Limb (tissue), 2 donors: ENCODE measurements at regions not wholly inside any gene's neighbourhood (a gene's known extent, or its start where the extent isn't known, plus 50 kb on each side); places are given as distances from the start of the nearest gene placed in this dataset.
A peak's percentile ranks its signal among the peaks of the same experiment; 100 is the strongest.

Experiments
- DNase-seq, 2 donors: peaks; one replicate each; pipeline ENCODE4 v3.0.0-alpha.2; 2016; ENCODE audit errors: extremely low spot score in 2 of 2

DNA sequence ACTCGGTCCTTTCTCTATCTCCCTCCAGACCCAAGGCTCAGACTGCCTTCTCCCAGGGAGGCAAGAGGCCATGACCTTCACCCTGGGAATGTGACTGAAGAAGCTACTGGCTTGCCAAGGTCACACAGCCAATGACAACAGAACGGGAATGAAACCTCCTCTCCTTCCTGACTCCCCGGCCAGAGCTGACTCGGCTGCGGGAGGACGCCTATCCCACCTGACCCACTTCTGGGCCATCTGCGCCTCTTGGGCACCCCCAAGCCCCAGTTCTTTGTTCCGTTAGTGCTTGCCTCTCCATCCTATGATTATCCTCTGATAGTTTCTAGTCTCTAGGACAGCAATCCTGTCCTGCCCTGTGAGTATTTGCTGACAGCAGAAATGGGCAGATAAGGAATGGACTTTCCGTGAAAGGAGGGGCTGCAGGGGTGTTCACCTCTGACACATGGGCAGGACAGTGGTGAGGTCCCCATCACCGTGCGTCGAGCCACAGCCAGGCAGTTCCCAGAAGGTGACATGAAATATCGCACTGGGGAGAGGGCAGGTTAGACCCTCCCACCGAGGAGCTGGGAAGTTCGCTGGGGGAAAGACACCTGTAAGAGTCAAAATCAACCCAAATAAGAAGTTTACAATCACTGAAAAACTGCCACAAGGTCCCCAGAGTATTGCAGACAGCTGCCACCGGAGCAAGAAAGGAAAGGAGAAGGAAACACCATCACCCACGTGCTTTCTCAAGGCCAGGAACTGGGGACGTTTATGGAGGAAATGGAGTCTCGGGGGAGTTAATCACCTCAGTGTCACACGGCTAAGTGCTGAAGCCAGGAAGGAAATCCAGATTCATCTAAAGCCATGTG lies 63.0 kb downstream of the INSIG1 start:
- DNase-seq = no peak

DNA sequence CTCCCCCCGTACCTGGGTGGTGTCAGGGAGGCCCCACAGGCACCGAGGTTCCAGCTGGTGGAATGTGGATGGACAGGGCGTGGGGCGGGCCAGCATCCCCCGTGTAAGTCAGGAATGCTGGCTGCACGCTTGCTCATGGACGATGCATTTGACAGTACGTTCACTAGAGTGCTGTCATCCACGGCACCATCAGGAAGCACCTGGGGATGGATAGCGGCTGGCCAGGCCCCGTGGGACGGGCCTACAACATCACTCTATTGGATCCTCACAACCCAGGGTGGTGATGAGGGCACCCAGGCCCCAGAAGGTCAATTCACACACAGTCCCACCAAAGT lies 63.6 kb downstream of the INSIG1 start:
- DNase-seq = no peak

DNA sequence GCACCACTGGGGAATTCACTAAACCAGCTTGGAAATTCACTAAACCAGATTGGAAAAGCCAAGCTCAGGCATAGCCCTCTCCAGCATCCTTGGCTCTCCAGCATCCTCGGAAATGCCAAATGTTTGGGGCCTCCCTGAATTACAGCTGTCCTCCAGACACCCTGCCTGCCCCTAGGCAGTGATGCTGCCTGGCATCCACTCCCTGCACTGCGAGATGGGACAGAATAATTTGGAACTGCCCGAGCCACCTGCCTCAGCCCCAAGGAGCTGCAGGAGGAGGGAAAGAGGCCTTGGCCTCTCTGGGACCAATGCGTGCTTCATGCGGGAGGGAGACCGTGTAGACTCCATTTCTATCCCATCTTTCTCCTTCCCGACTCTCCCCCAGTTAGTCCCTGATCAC lies 64.3 kb downstream of the INSIG1 start:
- DNase-seq = no peak

DNA sequence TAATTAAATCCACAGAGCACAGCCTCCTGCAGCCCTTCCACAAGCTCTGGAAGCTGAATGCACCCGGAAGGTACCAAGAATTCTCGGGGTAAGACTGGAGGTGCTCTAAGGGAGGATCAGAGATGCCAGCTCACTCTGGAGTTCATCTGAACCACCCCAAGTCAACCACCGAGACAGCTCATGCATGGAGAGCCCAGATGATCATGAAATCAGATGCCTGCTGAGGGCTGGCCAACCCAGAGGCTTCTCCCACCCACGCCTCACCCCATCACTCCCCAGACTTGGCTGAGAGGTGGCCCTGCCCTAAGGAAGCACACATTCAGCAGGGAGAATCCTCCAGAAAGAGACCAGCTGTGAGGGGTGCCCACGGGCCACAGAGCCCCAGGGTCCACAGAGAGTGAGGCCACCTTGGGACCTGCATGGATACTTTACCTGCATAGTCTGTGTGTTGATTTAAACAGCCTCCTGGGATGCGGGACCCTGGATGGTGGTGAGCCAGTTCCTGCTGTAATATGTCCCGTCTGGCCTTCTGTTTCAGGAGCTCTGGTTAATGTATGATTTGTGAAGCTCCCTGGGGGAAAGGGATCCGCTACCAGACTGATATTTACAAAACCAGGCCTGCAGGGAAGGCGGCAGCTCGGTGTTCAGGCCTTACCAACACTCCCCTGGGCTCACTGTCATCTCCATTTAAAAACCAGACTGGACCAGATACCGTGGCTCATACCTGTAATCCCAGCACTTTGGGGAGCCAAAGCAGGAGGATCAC lies 64.9 kb downstream of the INSIG1 start:
- no peak for DNase-seq

DNA sequence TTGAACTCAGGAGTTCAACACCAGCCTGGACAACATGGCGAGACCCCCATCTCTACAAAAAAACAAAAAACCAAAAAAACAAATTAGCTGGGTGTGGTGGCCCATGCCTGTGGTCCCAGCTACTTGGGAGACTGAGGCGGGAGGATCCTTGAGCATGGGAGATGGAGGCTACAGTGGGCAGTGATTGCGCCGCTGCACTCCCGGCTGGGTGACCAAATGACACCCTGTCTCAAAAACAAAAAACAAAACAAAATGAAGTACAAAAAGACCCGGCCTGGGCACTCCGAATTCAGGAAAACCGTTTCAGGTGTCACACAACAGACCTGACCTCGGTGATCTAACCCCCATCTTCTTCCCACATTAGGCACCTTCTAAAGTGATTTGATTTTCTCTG lies 65.5 kb downstream of the INSIG1 start:
- no peak for DNase-seq

DNA sequence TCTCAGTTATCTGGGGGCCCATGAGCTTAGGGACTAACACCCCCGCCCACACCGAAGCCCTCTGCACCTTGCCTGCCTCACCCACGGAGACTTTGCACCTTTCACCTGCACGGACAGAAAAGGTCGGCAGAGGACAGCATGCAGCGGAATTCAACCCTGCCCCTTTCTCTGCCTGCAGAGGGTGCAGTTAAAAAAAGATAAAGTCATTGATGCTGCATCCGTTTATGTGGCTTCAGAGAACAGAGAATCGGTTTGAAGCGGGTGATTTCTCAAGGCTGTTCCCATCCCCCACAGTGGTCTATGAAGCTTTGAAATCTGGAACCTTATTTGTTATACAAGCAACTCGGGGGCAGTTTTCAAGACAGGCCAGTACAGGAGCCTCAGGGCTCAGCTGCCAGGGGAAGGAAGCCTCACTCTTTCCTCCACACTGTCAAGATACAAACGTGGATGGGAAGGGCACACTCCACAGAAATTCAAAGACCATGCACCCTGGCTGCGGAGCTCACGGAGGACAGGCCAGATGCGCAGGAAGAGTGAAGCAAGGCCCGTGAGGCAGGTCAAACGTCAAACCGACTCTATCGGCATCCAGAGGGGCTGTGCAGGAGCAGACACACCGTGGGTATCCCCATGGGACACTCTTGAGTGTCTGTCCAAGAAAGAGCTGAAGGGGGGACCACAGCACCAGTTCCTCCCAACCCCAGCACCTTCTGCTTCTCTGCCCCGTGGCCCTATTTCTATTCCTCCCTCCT lies 66.3 kb downstream of the INSIG1 start:
- no peak for DNase-seq

DNA sequence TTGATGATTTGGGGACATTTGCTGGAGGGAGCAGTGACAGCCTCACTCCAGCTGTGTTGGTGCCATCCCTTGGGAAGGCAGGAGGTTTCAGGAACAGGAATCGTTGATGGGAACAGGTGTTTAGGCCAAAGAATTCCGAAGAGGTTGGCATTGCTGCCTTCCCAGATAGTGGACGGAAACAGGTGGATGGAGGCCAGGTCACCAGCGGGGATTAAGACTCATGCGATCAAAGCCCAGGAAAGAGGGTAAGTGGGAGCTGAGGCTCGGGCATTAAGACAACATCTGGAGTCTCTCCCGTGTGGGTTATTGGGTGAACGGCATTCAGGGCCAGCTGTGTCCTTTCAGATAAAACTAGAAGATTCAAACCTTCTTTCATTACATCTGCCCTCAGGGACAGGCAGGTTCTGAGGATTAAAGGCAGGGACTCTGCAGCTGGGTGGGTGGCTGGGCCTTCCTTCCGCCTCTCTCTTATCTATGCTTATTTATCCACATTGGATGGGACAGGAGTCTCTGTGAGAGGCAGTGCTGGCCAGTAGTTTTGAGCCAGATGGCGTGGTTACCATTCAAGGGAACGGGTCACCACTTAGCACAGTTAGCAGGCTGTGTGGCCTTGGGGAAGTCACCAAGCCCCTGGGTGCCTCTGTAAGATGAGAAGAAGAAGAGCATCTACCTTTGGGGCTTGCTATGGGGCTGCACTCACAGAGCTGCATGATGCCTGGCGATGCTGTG lies 67.6 kb downstream of the INSIG1 start:
- DNase-seq = no peak

DNA sequence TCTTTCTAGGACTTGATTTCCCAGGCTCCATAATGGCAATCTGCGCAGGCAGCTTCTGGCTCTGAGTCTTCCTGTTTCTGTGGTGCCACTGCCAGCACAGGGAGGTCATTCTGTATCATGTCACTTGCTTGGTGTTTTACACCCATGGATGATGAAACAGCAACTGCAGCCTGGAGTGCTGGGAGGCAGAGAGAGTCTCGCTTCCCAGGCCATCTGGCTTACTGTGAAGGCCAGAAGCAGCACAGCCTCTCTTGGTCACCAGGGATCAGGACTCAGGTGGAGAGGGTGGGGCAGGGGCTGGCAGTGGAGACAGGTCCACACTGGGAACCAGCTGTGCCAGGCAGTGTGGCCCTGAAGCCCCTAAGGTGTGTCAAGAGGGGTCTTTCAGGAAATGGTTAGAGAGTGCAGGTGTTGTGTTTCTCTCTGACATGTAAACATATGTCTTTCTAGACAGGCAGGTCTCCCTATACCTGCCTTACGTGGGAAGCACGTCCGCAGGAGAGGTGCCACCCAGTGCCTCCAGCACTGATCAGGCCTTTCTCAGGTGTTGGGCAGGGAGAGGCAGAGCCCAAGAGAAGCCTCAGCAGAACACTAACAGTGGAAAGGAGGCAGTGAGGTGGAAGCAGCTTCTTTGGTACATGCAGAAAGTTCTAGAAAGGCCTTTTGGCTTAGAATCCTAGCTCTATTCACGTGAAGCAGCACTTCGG lies 71.4 kb downstream of the INSIG1 start:
- no peak for DNase-seq

DNA sequence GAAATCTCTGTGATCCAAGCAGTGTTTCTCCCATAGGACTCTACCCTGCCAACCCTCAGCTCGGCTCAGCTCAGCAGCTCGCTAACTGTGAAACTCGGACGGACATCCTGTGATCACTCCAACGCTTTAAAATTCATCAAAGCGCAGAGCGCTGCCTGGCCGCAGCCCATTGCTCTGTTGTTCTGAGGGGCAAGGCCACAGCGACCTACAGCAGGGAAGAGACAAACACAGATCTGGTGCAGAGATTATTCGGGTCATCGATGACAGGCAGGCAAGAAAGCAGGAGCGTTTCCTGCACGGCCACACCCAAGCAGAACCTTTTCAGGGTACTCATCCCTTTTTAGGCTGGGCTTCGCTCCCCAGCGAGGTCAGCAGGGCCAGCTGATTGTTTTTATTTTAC lies 72.1 kb downstream of the INSIG1 start:
- DNase-seq = no peak

DNA sequence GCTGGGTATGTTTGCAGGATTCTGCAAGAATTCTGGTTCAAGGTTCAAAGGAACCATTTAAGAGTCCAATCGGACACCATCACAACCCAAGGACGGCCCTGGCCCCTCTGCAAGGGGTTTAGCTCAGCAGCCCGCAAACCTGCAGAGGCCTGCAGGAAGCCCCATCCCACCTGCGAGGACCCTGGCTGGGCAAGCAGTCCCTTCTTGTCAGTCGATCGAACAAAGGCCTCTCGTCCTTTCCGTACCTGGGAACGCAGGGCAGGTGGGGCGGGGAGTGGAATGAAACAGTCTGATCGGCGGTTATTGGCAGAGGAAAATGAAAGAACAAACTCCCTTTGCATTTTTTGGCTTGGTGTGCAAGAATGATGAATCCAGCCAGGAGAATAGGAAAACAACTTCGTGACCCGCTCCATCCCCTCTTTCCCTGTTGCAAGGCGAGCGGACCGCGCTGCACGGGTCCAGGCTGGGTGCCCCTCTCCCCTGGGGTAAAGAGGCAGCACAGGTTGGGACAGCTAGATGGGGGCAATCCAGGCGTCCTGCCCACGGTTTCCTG lies 73.7 kb downstream of the INSIG1 start:
- DNase-seq = no peak

DNA sequence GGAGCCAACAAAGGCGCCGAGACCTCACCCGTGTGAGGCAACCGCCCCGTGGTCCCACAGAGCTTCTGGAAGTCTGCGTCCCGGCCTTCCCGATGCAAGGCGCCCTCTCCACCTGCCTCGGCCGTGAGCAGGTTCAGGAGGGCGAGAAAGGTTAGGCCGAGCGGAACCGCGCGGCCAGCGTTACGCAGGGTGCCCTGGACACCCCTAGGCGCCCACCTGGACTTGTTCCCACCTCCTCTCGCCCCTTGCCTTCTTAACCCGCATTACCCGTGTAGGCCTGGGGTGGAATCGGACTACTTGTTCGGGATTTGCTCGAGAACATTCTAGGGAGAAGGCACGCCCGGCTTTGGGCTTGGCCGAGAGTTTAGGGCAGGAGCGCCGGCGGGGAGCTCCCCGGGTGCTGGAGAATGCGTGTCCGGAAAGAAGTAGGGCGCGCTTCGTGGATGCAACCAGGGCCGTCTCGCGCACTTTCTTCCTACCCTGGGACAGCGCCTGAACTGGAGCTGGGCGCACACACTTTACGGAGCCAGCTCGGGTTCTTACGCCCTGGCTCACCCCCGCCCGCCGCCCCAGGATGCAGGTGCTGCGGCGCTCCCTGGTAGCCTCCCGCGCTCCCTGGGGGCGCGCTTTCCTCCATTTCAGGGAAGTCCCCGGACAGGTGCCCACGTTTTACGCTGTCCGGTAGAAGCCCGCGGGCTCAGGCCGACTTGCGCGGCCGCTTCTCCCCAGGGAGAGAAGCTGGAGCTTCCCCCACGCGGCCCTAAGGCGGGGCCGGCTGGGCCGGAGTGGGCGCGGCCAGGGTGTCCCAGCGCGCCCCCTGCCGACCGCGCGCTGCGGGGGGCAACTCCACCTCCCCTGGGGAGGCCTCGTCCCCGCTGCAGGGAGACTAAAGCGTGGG lies 74.5 kb downstream of the INSIG1 start:
- no peak for DNase-seq

DNA sequence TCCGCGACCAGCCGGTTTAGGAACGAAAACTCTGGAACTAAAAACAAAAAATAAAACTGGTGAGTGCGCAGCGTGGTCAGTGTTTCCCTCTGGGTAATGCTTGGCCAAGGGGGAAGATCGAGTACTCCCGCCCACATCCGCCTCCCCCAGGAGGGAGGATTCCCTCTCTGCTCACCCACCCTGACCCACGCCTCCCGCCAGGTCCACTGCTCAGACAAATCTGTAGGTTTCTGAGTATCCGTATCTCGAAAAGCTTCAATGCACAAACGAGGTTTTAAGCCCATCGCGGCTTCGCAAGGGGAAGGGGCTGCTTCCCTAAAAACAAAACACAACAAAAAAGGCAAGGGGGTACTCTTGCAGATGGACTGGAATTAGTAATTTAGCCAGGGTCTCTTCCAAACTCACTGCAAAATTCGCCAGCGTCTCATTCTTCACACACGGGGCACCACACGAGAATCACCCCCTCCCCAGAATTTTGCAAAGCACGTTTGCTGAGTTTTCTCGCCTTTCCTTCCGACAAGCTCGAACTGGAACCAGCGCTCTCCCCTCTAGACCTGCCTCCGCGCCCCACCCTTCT lies 75.2 kb downstream of the INSIG1 start:
- DNase-seq = no peak

DNA sequence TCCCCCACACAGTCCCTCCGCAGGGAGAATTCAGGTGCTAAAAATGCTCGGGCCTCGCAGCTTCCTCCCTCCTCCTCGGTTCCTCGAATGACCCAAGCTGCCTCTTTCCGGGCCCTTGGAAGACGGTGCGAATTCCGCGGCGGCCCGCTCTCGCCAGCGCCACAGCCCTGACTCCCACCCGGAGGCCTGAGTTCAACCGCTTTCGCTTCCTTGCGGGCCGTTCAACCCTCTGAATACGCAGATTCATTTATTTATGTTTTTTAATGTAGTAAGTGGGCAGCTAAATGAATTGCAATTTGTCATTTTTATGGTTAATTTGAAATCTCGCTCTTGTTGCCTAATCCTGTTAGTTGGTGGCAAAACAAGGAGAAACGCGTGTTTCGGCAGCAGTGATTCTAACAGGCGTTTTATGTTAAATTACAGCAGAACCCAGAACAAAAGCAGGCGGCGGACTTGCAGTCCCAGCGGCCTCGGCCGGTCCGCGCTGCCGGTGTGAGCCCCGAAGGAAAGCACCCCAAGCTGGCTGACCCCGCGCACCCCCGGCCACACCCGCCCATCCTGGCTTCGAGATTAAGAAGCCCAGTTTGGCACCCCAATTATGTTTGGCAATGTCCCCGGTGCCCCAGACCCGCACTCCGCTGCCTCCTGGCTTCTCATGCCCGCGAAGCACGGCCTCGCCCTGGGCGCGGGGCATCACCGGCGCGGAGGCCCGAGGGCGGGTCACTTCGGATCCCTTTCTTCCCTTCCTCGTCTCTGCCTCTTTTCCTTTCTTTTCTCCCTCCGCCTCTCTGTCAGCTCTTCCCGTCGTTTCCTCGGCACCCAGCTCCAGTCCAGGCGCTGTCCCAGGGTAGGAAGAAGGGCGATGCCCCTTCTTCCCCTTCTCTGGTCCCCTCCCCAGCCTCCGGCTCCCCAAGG lies 75.9 kb downstream of the INSIG1 start:
- peak in 1 of 2 donors; percentile 49 for DNase-seq

DNA sequence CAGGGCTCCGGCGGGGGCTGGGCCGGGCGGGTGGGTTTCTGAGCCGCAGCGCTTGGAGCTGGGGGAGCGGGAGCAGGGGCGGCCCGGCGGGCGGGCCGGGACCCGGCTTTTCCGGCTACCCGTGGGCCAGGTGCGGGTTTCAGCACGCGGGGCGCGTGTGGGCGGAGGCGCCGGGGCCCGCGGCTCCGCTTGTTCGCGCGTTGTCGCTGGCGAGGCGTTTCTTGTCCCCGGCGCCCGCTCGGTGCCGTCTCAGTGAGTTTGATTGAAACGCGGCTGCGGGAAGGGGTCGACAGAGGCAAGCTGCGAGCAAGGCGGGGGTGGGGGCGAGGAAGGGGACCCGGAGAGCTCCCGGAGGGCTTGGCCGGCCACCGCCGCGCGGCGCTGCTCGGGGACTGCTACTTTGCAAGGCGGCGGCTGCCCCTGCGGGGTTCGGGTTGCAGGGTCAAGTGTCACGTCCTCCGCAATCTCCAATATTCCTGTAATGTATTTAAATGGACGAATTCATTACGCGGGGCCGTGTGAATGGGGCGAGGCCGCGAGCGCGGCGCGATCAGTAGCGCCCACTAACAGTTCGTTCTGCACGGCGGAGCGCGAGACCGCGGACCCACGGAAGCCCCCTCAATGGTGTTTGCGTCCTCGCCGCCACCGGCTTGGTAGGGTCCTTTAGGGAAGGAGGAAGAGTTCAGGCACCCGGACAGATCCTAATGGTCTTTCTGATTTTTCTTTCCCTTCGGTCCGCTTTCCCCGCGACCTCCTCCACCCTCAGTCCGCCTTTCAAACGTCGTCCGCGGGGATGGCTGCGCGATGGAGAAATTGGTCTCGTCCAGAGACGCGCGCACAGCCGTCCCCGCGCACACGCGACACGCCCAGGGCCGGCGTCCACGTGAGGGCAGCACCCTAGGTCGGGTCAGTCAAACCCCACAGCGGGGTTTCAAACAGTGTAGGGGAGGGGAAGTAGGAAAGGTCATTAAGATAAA lies 76.9 kb downstream of the INSIG1 start:
- peak in 1 of 2 donors; percentile 50 for DNase-seq

DNA sequence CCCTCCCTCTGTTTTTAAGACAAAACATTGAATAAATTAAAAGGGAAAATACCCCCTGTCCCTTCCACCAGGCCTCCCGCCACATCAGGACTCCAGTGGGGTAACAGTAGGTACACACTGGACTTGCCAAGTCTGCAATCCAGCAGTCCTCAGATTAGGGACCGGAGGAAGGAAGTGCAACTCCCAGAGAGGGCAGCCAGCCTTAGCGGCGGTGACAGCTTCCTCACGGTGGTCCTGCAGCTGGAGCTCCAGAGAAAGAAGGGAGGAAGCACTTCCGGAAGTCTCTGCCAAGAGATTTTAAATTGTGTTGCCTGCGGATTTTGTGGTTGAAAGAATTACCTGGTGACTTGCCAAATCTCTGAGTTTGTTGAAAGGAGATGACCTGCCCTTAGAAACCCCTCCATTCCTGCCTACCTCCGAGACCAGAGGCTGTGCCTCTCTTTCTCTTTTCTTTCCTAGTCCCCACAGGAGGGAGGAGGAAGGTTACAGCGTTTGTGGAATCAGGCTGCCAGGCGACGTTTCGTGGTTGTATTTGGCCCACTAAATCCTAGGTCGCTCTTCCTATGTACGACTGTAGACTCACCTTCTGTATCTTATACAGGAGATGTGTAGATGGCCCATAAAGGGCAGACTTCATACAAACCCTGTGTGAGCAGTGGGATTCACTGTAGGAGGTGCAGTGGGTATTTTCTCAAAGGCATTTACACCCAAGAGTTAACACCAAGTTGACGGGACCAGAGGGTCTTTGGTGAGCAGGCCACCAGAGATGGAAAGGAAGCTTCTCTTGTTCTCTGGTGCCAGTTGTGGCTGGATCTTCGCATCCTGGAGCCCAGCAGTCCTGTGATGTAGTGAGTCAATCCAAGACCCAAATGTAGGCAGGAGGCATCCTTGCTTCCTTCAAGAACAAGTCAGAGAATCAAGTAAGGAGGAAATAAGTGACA lies 77.9 kb downstream of the INSIG1 start:
- DNase-seq = peak in 1 of 2 donors; percentile 42
